Spinal cord (tissue), 9 donors: ENCODE measurements at regions not wholly inside any gene's neighbourhood (a gene's known extent, or its start where the extent isn't known, plus 50 kb on each side); places are given as distances from the start of the nearest gene placed in this dataset.
A peak's percentile ranks its signal among the peaks of the same experiment; 100 is the strongest.

Experiments used
- DNase-seq, 6 donors: peaks; one replicate each; pipeline versions ENCODE4 v3.0.0 to v3.0.0-alpha.2; 2013 to 2015; ENCODE audit warnings: low spot score in 6 of 6, low read depth in 4 of 6
- H3K27ac ChIP-seq: one replicate; pipeline ENCODE4 v1.5.1; 2013; ENCODE audit warnings: low read depth, low read length, control low read depth
- H3K27me3 ChIP-seq: one replicate; pipeline ENCODE4 v1.6.1; 2013; ENCODE audit warnings: low read length; ENCODE audit not compliant: control insufficient read depth, insufficient read depth
- H3K36me3 ChIP-seq: one replicate; pipeline ENCODE4 v1.6.1; 2013; ENCODE audit warnings: low read length; ENCODE audit not compliant: control insufficient read depth, insufficient read depth
- H3K4me1 ChIP-seq: one replicate; pipeline ENCODE4 v1.6.1; 2013; ENCODE audit warnings: low read length; ENCODE audit not compliant: control insufficient read depth, insufficient read depth
- H3K4me3 ChIP-seq: one replicate; pipeline ENCODE4 v1.5.1; 2013; ENCODE audit warnings: low read depth, low read length, control low read depth
- H3K9me3 ChIP-seq: one replicate; pipeline ENCODE4 v1.6.1; 2013; ENCODE audit warnings: low read length; ENCODE audit not compliant: control insufficient read depth, insufficient read depth
- WGBS: methylation state at CpG from one replicate; pipeline ENCODE4 v1.1.5; 2013; ENCODE audit warnings: missing lambda C conversion rate; ENCODE audit not compliant: insufficient coverage; 5-methylcytosine and 5-hydroxymethylcytosine counted together
- donor health status: healthy.

- H3K36me3 ChIP-seq = no peaks in the 10 kb centered on the region
- DNase-seq = no peak
- no peak overlapping the region for H3K4me3 ChIP-seq
- H3K27me3 ChIP-seq = no peaks in the 10 kb centered on the region
- no peak overlapping the region for H3K27ac ChIP-seq
- H3K4me1 ChIP-seq = no peaks in the 10 kb centered on the region
- H3K9me3 ChIP-seq = no peaks in the 10 kb centered on the region
Measured at GRCh38 chr5:119816055-119816454, 186.7 kb downstream of the FAM170A start.

DNA sequence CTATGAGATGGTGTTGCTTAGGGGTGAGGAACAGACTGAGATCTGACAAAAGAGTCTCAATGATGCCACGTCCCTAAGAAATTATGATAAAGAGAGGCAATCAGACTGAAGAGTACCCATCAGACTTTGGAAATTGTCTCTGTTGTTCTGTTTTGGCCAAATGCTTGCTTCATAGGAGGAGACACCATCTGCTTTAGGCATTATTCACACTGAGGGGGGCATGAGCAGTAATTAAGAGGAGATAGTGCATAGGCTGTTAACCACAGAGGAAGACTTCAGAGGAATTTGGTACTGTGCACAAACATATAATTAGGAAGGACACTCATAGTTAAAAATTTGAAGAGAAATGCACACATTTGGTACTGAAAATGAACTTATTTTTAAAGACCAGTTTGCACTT, 190.7 kb downstream of the FAM170A start:
- H3K36me3 ChIP-seq = no peaks in the 10 kb centered on the region
- no peaks in the 10 kb centered on the region for H3K27me3 ChIP-seq
- 100% methylated on average over 1 of the region's 1 CpG for WGBS
- peak in 1 of 6 donors; percentile 57 for DNase-seq
- no peaks in the 10 kb centered on the region for H3K9me3 ChIP-seq
- no peak overlapping the region for H3K27ac ChIP-seq
- no peaks in the 10 kb centered on the region for H3K4me1 ChIP-seq
- no peak overlapping the region for H3K4me3 ChIP-seq

GRCh38 chr5:119820608-119821007, 191.2 kb downstream of the FAM170A start:
- WGBS = 80% methylated on average over 1 of the region's 2 CpGs
- no peak for DNase-seq
- no peak overlapping the region for H3K4me3 ChIP-seq
- no peaks in the 10 kb centered on the region for H3K9me3 ChIP-seq
- H3K4me1 ChIP-seq = no peaks in the 10 kb centered on the region
- no peaks in the 10 kb centered on the region for H3K27me3 ChIP-seq
- H3K27ac ChIP-seq = no peak overlapping the region
- no peaks in the 10 kb centered on the region for H3K36me3 ChIP-seq

DNA sequence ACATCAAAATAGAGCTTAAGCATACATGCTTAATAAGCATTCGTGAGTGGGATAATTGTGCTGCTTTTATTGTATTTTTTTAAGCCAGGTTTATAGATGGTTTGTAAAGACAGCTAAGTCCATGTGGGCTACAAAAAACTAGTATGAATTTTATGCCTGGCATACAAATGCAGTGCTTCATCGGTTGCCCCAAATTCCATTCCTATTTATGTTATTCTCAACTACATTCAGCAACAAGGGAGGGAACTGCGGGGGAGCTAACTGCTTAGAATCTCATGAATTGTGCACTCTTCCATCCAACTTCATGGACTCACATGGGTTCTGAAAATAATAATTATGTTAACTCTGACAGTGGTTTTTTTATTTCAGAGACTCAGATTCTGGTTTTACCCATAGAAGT, 199.2 kb downstream of the FAM170A start:
- Histone ChIP-seq H3K4me3 (no peak overlapping the region), H3K9me3 (no peaks in the 10 kb centered on the region), H3K36me3 (no peaks in the 10 kb centered on the region), H3K27ac (no peak overlapping the region), H3K4me1 (no peaks in the 10 kb centered on the region), H3K27me3 (no peaks in the 10 kb centered on the region)
- peak in 1 of 6 donors; percentile 7 for DNase-seq
- no CpG with 5 or more reads among the region's 3 CpGs for WGBS

DNA sequence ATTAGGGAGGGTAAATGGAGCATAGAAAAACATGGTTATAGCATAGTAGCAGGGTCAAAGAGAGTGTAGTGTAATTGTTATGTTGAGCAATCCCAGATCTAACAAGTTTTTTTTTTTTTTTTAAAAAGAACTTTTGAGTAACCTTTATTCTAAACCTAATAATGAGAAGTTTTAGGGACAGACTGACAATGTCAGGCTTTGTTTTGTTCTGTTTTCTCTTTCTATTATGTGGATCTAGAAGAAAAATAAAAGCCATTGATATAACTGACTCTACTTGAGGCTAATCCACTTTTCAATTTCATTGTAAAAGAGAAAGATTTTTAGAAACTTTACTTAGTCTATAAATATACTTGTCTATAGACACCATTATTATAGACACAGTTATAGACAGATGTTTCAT, 200.0 kb downstream of the FAM170A start:
- Histone ChIP-seq H3K27ac (no peak overlapping the region), H3K4me1 (no peaks in the 10 kb centered on the region), H3K4me3 (no peak overlapping the region), H3K27me3 (no peaks in the 10 kb centered on the region), H3K9me3 (no peaks in the 10 kb centered on the region), H3K36me3 (no peaks in the 10 kb centered on the region)
- no peak for DNase-seq

DNA sequence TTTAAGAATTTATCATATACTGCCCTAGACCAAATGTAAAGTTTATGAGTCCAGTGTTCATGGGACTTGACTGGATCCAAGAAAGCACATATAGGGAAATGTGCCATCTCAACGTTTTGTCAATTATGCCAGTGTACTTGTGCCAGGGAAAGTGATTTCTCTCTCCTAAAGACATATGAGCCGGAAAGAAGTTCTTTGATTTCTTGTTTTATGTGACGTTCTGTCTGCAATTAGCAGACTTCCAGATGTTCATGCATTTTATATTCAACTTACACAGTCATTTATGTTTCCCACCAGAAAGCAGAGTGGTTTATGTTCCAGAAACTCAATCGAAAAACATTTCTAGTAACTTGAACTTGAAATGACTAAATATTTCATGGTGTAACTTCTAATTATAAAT, 203.8 kb downstream of the FAM170A start:
- WGBS = no CpG with 5 or more reads among the region's 4 CpGs

DNA sequence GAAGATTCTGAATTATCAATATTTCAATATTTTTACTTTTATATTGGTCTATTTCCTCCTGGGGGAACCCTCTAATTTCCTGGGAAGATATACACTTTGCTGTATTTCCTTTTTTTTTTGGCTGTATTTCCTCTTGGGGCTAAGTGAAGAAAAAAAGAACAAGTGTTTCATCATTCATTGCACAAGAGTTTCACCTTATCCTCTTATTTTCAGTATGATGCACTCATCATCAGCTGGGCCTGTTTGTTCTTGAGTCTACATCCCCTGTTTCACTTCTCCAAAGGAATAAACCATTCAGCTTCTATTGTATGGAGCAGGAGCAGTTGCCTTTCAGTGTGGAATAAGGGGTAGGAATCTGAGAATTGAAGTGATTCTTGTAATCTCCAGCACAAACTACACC, 210.8 kb downstream of the FAM170A start:
- H3K4me1 ChIP-seq = no peaks in the 10 kb centered on the region
- no peaks in the 10 kb centered on the region for H3K27me3 ChIP-seq
- H3K36me3 ChIP-seq = no peaks in the 10 kb centered on the region

More for the DNA sequence above, 203.8 kb downstream of the FAM170A start:
- Histone ChIP-seq H3K9me3 (no peaks in the 10 kb centered on the region), H3K27me3 (no peaks in the 10 kb centered on the region), H3K4me3 (no peak overlapping the region), H3K27ac (no peak overlapping the region), H3K4me1 (no peaks in the 10 kb centered on the region), H3K36me3 (no peaks in the 10 kb centered on the region)
- peak in 2 of 6 donors; percentile 51 to 78 for DNase-seq

DNA sequence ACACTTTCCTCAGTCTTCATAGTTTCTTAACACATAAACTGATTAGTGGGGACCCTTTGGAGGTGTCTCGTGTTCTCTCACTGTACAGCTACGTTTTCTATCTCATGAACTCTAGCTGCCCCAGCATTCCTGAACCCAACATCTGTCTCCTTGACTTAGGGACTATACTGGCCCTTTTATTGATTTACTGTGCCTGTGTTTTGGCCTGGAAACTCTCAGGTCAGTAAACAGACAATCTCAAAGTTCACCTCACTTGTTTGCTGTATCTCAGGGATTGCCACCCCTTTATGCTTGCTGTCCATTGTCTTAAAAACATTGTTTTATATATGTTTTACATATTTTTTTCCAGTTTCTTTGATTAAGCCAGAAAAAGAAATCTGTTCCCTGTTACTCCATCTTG, 222.8 kb downstream of the FAM170A start:
- H3K4me3 ChIP-seq = no peak overlapping the region
- no peak overlapping the region for H3K27ac ChIP-seq
- H3K36me3 ChIP-seq = no peaks in the 10 kb centered on the region
- H3K4me1 ChIP-seq = no peaks in the 10 kb centered on the region
- no CpG with 5 or more reads among the region's 2 CpGs for WGBS
- H3K9me3 ChIP-seq = no peaks in the 10 kb centered on the region
- no peak for DNase-seq
- H3K27me3 ChIP-seq = no peaks in the 10 kb centered on the region

More for the DNA sequence above, 210.8 kb downstream of the FAM170A start:
- Histone ChIP-seq H3K4me3 (no peak overlapping the region), H3K9me3 (no peaks in the 10 kb centered on the region), H3K27ac (no peak overlapping the region)
- no peak for DNase-seq

DNA sequence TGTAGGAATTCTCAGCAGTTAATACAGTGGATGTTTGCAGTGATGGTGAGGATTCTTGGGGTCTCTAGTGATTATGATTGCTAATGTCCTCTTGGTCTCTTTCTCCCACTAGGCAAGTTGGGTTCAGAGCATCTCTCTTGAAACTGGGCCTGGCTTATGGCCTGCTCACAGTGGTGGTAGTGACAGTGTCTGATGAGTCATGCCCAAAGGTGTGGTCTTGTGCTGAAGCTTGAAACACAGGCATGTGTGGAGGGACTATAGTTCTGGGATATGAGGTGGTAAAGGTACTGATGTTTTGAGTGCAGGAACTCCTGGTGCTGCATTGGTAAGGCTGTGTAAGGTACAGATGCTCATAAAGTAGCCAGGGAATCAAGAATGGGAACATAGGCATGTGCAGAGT, 231.1 kb downstream of the FAM170A start:
- Histone ChIP-seq H3K36me3 (no peaks in the 10 kb centered on the region), H3K27me3 (no peaks in the 10 kb centered on the region), H3K4me1 (no peaks in the 10 kb centered on the region), H3K9me3 (no peaks in the 10 kb centered on the region), H3K4me3 (no peak overlapping the region), H3K27ac (no peak overlapping the region)
- DNase-seq = no peak

- Histone ChIP-seq H3K9me3 (no peaks in the 10 kb centered on the region), H3K36me3 (no peaks in the 10 kb centered on the region), H3K4me3 (no peak overlapping the region), H3K27ac (no peak overlapping the region), H3K27me3 (no peaks in the 10 kb centered on the region), H3K4me1 (no peaks in the 10 kb centered on the region)
- no peak for DNase-seq
- no CpG with 5 or more reads among the region's 4 CpGs for WGBS
Measured at GRCh38 chr5:119862619-119863018, 233.3 kb downstream of the FAM170A start.

- no peak for DNase-seq
- Histone ChIP-seq H3K36me3 (no peaks in the 10 kb centered on the region), H3K27ac (no peak overlapping the region)
Measured at GRCh38 chr5:119864286-119864685, 234.9 kb downstream of the FAM170A start.

More at GRCh38 chr5:119864286-119864685, 234.9 kb downstream of the FAM170A start:
- no peak overlapping the region for H3K4me3 ChIP-seq
- H3K27me3 ChIP-seq = no peaks in the 10 kb centered on the region
- H3K9me3 ChIP-seq = no peaks in the 10 kb centered on the region
- no peaks in the 10 kb centered on the region for H3K4me1 ChIP-seq
